Aorta (tissue), 5 donors: ENCODE measurements at regions not wholly inside any gene's neighbourhood (a gene's known extent, or its start where the extent isn't known, plus 50 kb on each side); places are given as distances from the start of the nearest gene placed in this dataset.
A peak's percentile ranks its signal among the peaks of the same experiment; 100 is the strongest.
"Not testable (repeated sequence)": the region's sequence is repeated elsewhere in the genome, so short reads cannot be mapped to it uniquely, and the experiment has no call there.

Experiments
- ATAC-seq: fragments of 200-7000 bp; cut with Tn5 transposase; one replicate; pipeline ENCODE4 v1.9.1; 2022; ENCODE audit warnings: moderate library complexity; ENCODE audit not compliant: low FRiP score
- DNase-seq, 2 donors: peaks; one replicate each; pipeline ENCODE4 v3.0.0-alpha.2; 2020
- H3K27ac ChIP-seq, 2 donors: one replicate each; pipeline ENCODE4 v1.5.1; 2013; ENCODE audit warnings: low read length in 2 of 2, mild to moderate bottlenecking in 2 of 2, moderate library complexity in 2 of 2, control low read depth in 1 of 2, inconsistent platforms in 1 of 2, low read depth in 1 of 2
- H3K27me3 ChIP-seq, 2 donors: one replicate each; pipeline ENCODE4 v1.6.1; 2013; ENCODE audit warnings: control low read depth in 1 of 2, low read length in 1 of 2, mild to moderate bottlenecking in 1 of 2, moderate library complexity in 1 of 2; ENCODE audit not compliant: insufficient read depth in 2 of 2, control insufficient read depth in 1 of 2
- H3K36me3 ChIP-seq, 2 donors: one replicate each; pipeline ENCODE4 v1.6.1; 2013; ENCODE audit warnings: control low read depth in 1 of 2, low read length in 1 of 2, mild to moderate bottlenecking in 1 of 2; ENCODE audit not compliant: insufficient read depth in 2 of 2, control insufficient read depth in 1 of 2
- H3K4me1 ChIP-seq, 2 donors: one replicate each; pipeline ENCODE4 v1.6.1; 2013; ENCODE audit warnings: low read length in 2 of 2, control low read depth in 1 of 2, mild to moderate bottlenecking in 1 of 2, moderate library complexity in 1 of 2; ENCODE audit not compliant: insufficient read depth in 2 of 2, control insufficient read depth in 1 of 2
- H3K4me3 ChIP-seq, 2 donors: one replicate each; pipeline ENCODE4 v1.5.1; 2013; ENCODE audit warnings: low read length in 2 of 2, control low read depth in 1 of 2, mild to moderate bottlenecking in 1 of 2
- H3K9me3 ChIP-seq: one replicate; pipeline ENCODE4 v1.6.1; 2013; ENCODE audit warnings: mild to moderate bottlenecking, low read length; ENCODE audit not compliant: control insufficient read depth
- WGBS, 2 donors: extraction: QIAGEN DNeasy Blood & Tissue Kit; methylation state at CpG; one replicate each; pipeline ENCODE4 v1.1.7; 2013; 5-methylcytosine and 5-hydroxymethylcytosine counted together
- intact Hi-C, 2 donors: fragments of 100-400 bp; cut with DNase I; formaldehyde crosslinking; loops; one replicate each; pipeline versions ENCODE4 v1.14.2 to v1.15.0; 2022
- donor health status: healthy with polysubstance abuse.
- donor health status: Bipolar disorder and iron deficiency.
- donor health status: DM: no; HTN: no; CAD: no.
- donor health status: DM: no; HTN: no; CAD: no.
- donor health status: DM: yes; HTN: yes; CAD: no.

DNA sequence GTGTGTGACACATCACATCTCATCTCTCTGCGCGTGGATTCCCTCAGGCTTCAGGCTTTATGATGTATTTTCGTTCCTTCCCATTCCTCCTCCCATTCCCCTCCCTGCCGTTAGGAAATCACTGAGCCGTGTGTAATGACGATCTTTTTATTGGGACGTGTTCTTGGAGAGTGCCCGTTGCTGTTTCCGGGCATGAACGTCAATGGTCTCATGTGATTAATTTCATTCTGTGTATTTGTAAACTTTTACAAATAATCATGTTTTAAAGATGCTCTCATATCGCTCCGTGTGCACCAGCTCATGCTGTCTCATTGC lies 271.3 kb downstream of the ADGRD1 start:
- H3K27ac ChIP-seq, H3K36me3 ChIP-seq, intact Hi-C loops, DNase-seq, H3K4me1 ChIP-seq, H3K27me3 ChIP-seq, H3K4me3 ChIP-seq, H3K9me3 ChIP-seq, ATAC-seq: not testable (repeated sequence)
- WGBS, 2 donors: 59 to 70% methylated on average over 2 to 10 of the region's 12 CpGs

DNA sequence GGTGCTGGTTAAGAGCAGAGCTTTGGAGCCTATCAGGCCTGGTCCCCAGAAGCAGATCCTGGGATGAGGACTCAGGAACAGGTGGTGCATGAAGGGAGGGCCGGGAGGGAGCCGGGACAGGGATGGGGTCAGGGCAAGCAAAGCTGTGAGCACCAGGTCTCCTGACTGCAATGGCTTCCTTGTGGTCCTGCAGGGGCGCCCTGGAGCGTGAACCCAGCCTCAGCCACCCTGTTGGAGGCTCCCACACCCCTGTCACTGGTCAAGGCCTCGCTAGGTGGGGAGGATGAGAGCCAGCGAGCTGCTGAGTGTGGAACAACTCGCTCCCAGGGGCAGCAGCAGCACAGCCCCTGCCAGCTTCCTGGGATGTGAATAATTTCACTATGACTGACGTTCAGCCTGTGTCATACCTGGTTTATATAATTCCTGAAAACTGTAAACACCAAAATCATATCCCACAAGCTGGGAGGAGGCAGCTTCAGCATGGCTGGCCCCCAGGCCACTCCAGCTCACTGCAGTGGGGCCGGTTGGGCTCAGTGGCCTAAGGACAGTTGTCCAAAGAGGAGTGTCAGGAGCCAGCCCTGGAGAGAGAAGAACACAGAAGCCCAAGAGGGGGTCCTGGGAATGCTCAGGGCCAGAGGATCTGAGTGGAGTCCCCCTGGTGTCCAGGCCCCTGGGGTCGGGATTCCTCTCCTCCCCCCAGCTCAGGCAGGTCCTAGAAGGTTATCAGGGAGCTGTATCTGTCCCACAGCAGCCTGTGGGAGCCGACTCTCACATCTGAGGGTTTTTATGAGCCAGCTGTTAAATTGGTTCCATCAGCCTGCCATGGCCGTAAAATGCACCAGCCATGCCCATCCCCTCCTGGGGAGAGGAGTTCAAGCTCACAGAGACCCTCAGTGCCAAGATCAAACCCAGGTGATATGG lies 272.9 kb downstream of the ADGRD1 start:
- H3K27me3 ChIP-seq: no peaks in the 10 kb centered on the region
- intact Hi-C loops: no loop called here
- 55 to 64% methylated on average over 8 to 12 of the region's 12 CpGs for WGBS, 2 donors
- H3K4me3 ChIP-seq: no peak overlapping the region
- no peaks in the 10 kb centered on the region for H3K4me1 ChIP-seq
- H3K27ac ChIP-seq: no peak overlapping the region
- no peaks in the 10 kb centered on the region for H3K36me3 ChIP-seq
- no peaks in the 10 kb centered on the region for H3K9me3 ChIP-seq
- ATAC-seq (no peak), DNase-seq (peak in 1 of 2 donors; percentile 62)

DNA sequence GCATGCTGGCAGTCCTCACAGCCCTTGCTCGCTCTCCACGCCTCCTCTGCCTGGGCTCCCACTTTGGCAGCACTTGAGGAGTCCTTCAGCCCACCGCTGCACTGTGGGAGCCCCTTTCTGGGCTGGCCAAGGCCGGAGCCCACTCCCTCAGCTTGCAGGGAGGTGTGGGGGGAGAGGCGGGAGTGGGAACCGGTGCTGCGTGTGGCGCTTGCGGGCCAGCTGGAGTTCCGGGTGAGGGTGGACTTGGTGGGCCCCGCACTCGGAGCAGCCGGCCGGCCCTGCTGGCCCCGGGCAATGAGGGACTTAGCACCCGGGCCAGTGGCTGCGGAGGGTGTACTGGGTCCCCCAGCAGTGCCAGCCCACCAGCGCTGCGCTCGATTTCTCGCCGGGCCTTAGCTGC lies 273.9 kb downstream of the ADGRD1 start:
- ATAC-seq, H3K27ac ChIP-seq, intact Hi-C loops, H3K36me3 ChIP-seq, H3K4me3 ChIP-seq, H3K27me3 ChIP-seq, H3K4me1 ChIP-seq, H3K9me3 ChIP-seq: not testable (repeated sequence)
- 96 to 97% methylated on average over 10 to 22 of the region's 22 CpGs for WGBS, 2 donors
- DNase-seq: peak in 1 of 2 donors; percentile 51

DNA sequence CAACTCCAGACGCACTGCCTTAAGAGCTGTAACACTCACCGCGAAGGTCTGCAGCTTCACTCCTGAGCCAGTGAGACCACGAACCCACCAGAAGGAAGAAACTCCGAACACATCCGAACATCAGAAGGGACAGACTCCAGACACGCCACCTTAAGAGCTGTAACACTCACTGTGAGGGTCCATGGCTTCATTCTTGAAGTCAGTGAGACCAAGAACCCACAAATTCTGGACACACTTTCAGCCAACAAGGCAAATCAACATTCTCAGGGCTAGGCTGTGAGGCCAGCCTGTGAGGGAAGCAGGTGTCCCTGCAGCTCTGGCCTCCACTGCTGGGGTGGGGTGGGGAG lies 275.3 kb downstream of the ADGRD1 start:
- ATAC-seq, H3K27ac ChIP-seq, H3K27me3 ChIP-seq, H3K4me3 ChIP-seq, intact Hi-C loops, H3K4me1 ChIP-seq, H3K9me3 ChIP-seq, H3K36me3 ChIP-seq, DNase-seq: not testable (repeated sequence)
- 16 to 51% methylated on average over 2 to 5 of the region's 7 CpGs for WGBS, 2 donors

DNA sequence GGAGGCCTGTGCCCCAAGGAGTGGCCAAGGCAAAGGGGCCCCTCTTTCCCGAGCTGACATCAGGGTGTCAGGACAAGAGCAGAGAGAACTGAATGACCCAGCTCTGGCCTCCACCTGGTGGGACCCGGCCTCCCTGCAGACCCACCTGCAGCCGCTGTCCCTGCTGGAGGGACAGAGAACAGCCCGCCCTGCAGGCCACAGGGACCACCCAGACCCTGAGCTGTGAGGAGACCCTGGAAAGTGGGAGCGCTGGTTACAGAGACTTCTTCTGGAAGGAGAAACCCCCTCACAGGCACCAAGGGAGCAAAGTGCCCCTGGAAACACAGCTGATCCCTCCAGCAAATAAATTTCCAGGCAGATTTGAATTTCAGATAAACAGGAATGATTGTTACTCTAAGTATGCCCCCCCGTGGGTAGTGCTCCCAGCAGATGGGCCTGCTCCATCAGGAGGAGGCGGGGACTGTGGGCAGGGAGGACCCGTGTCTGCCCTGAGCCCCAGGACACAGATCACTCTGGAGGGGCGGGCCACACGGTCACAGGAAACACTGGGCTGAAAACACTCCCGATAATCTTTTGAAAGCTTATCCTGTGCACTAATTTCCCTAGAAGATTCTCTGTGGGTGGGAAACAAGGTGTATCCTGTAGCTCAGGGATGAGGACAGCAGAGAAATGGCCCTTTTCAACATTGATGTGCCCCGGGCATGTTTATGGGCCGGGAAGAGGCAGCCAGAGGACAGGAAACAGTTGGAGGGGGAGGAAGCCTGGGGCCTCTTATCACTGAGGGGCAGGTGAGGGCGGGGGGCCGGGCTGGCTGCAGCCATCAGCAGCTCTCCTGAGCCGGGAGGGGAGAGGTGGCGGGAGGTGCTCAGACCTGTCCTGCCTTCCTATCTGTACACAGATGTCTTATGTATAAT lies 276.0 kb downstream of the ADGRD1 start:
- peaks cover 4% of the 10 kb centered on the region for H3K9me3 ChIP-seq
- H3K36me3 ChIP-seq: no peaks in the 10 kb centered on the region
- no peaks in the 10 kb centered on the region for H3K4me1 ChIP-seq
- H3K27ac ChIP-seq: no peak overlapping the region
- peak; percentile 58 for ATAC-seq
- intact Hi-C loops: no loop called here
- DNase-seq: peak in 1 of 2 donors; percentile 76
- no peak overlapping the region for H3K4me3 ChIP-seq
- no peaks in the 10 kb centered on the region for H3K27me3 ChIP-seq
- WGBS, 2 donors: 25 to 37% methylated on average over 17 of the region's 17 CpGs

DNA sequence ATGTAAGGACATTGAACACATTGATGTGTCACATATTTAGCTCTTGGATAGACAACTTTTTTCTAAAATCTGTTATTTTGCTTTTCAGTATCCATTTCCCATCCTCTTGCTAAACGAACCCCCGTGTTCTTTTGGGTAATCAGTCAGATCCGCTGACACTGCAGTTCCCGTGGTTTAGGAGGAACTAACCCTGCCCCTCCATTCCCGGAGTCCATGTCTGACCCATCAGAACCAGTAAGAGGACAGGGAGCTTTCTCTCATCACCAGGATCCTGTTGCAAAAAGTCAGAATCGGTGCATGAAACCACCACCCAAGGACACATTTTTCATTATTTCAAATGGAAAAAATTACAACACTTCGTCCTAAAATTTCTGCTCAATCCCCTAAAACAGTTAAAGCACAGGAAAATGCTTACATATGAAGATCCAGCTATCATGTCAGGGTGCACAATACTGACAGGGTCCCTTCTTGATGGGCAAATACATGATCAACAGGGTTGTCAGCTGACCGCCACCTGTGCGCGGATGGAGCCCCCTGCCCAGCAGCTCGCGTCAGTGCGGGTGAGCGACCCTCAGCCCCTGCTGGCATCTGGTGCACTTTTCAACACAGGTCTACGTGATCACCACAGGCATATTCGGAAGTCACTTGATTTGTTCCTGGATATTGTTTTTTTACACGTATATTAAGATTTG lies 276.8 kb downstream of the ADGRD1 start:
- ATAC-seq: no peak
- peak in 1 of 2 donors; percentile 48 for DNase-seq
- no peaks in the 10 kb centered on the region for H3K36me3 ChIP-seq

DNA sequence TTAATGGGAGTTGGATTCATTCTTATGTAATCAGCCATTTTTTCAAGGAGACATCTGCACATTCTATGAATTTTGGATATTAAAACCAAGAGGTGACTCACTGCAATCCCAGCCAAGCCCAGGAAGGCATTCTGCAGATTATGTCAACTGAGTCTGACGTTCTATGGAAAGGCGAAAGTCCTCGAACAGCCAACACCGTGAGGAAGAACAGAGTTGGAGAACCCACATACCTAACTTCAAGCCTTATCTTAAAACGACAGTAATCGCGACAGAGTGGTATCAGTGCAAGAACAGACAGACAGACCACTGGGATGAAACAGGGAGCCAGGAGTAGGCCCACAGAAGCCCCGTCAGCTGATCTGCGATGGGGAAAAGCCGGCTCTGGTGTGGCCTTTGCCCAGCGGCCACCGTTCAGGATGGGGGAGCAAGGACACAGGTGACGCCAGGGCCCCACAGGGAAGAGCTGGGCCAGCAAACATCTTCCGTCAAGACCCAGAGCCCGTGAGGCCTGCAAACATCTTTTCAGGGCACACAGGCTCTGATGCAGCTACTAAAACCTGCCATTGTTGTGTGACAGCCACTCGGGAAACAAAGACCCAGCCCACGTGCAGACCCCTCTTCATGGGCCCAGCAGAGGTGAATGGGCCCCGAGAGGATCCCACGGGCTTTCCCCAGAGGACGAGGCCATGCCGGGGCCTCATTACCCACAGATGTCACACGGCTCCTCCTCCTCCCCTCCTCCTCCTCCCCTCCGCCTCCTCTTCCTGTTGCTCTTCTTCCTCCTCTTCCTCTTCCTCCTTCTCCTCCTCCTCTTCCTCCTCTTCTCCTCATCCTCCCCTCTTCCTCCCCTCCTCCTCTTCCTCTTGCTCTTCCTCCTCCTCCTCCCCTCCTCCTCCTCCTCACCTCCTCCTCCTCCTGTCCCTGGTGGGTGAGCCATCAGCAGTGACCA lies 277.6 kb downstream of the ADGRD1 start:
- intact Hi-C loops: no loop called here
- Histone ChIP-seq H3K4me1 (no peaks in the 10 kb centered on the region), H3K27me3 (no peaks in the 10 kb centered on the region), H3K27ac (no peak overlapping the region), H3K36me3 (no peaks in the 10 kb centered on the region), H3K9me3 (peaks cover 4% of the 10 kb centered on the region), H3K4me3 (no peak overlapping the region)
- 61 to 63% methylated on average over 21 to 23 of the region's 23 CpGs for WGBS, 2 donors
- ATAC-seq (no peak), DNase-seq (peak in 1 of 2 donors; percentile 50)

More for the DNA sequence above, 276.8 kb downstream of the ADGRD1 start:
- Histone ChIP-seq H3K4me1 (no peaks in the 10 kb centered on the region), H3K27me3 (no peaks in the 10 kb centered on the region), H3K9me3 (peaks cover 4% of the 10 kb centered on the region), H3K27ac (no peak overlapping the region), H3K4me3 (no peak overlapping the region)
- WGBS, 2 donors: 58 to 63% methylated on average over 17 of the region's 17 CpGs
- intact Hi-C loops: no loop called here

DNA sequence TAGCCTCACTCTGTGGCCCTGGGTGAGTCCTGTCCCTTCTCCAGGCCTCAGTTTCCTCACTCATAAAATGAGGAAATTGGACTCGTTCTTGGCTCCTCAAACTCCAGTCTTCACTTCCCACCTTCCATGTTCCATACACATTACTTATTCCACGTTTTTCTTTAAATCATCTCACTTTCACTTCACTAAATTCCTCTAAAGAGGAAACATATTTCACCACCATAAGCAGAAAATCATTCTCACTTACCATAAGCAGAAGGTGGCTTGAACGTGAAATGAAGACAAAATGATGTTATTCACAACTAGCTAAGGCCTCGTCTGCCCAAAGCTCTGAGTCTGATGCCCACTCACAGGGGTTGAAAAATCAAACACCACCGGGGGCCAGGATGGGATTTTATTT lies 278.3 kb downstream of the ADGRD1 start:
- H3K9me3 ChIP-seq: peaks cover 4% of the 10 kb centered on the region
- WGBS, 2 donors: 58 to 65% methylated on average over 5 of the region's 5 CpGs
- no peak overlapping the region for H3K4me3 ChIP-seq
- H3K36me3 ChIP-seq: no peaks in the 10 kb centered on the region
- no peaks in the 10 kb centered on the region for H3K4me1 ChIP-seq
- no peak for ATAC-seq
- intact Hi-C loops: no loop called here
- DNase-seq: no peak
- no peaks in the 10 kb centered on the region for H3K27me3 ChIP-seq
- no peak overlapping the region for H3K27ac ChIP-seq
